Neural cell (in vitro differentiated cells): ENCODE measurements at regions not wholly inside any gene's neighbourhood (a gene's known extent, or its start where the extent isn't known, plus 50 kb on each side); places are given as distances from the start of the nearest gene placed in this dataset.

ENCODE experiments used
- H2AFZ ChIP-seq: fragments of 200-600, 300-800 bp; sonication (generic), shearing (Covaris generic); 2 replicates; pipeline ENCODE4 v1.6.0; 2014; ENCODE audit warnings: low read depth, mild to moderate bottlenecking, antibody characterized with exemption, low read length, moderate library complexity
- H3F3A ChIP-seq: fragments of 200-600 bp; shearing (Covaris generic); 2 replicates; pipeline ENCODE4 v1.6.1; 2016; ENCODE audit warnings: mild to moderate bottlenecking, moderate library complexity, mixed read lengths, antibody characterized with exemption, low read length; ENCODE audit not compliant: insufficient read depth, poor library complexity, severe bottlenecking
- H3K27ac ChIP-seq: fragments of 200-600, 300-800 bp; sonication (generic), shearing (Covaris generic); 2 replicates; pipeline ENCODE4 v1.5.1; 2014; ENCODE audit warnings: mild to moderate bottlenecking, low read length, moderate library complexity
- H3K27me3 ChIP-seq: fragments of 300-800, 200-600 bp; sonication (generic), shearing (Covaris generic); 2 replicates; pipeline ENCODE4 v1.6.0; 2014; ENCODE audit warnings: mild to moderate bottlenecking, low read depth, low read length, moderate library complexity; ENCODE audit not compliant: insufficient read depth
- H3K36me3 ChIP-seq: fragments of 300-800, 200-600 bp; sonication (generic), shearing (Covaris generic); 2 replicates; pipeline ENCODE4 v1.5.1; 2014; ENCODE audit warnings: mild to moderate bottlenecking, antibody characterized with exemption, low read length, moderate library complexity; ENCODE audit not compliant: insufficient read depth
- H3K4me2 ChIP-seq: fragments of 300-800, 200-600 bp; sonication (generic), shearing (Covaris generic); 2 replicates; pipeline ENCODE4 v1.6.0; 2014; ENCODE audit warnings: mild to moderate bottlenecking, low read length
- H3K4me3 ChIP-seq: fragments of 300-800, 200-600 bp; sonication (generic), shearing (Covaris generic); 2 replicates; pipeline ENCODE4 v1.5.1; 2014; ENCODE audit warnings: mild to moderate bottlenecking, low read length, moderate library complexity
- H3K79me2 ChIP-seq: fragments of 200-600 bp; shearing (Covaris generic); replicated peaks from 2 replicates; pipeline ENCODE4 v1.6.0; 2014; ENCODE audit warnings: mild to moderate bottlenecking, low read length, moderate library complexity; ENCODE audit not compliant: insufficient read depth
- H3K9ac ChIP-seq: fragments of 300-800, 200-600 bp; sonication (generic), shearing (Covaris generic); 2 replicates; pipeline ENCODE4 v1.6.1; 2016; ENCODE audit warnings: mild to moderate bottlenecking, low read length, mixed read lengths
- H3K9me2 ChIP-seq: fragments of 200-600 bp; shearing (Covaris generic); 2 replicates; pipeline ENCODE4 v1.6.1; 2016; ENCODE audit warnings: mild to moderate bottlenecking, low read length, mixed read lengths; ENCODE audit not compliant: insufficient read depth
- H3K9me3 ChIP-seq: fragments of 200-600, 300-800 bp; sonication (generic), shearing (Covaris generic); 2 replicates; pipeline ENCODE4 v1.6.1; 2016; ENCODE audit warnings: mild to moderate bottlenecking, mixed run types, low read length, moderate library complexity, mixed read lengths
- H4K20me1 ChIP-seq: fragments of 200-600 bp; shearing (Covaris generic); 2 replicates; pipeline ENCODE4 v1.6.1; 2016; ENCODE audit warnings: mild to moderate bottlenecking, mixed run types; ENCODE audit not compliant: insufficient read depth
- EP300 ChIP-seq: fragments of 450-650 bp; conservative IDR thresholded peaks from 2 replicates; pipeline ENCODE4 v1.6.1; 2014; ENCODE audit warnings: antibody characterized with exemption, mild to moderate bottlenecking, moderate library complexity; ENCODE audit not compliant: poor library complexity, severe bottlenecking
- EZH2 ChIP-seq: fragments of 200-600, 300-800 bp; shearing (Covaris generic), sonication (generic); IDR thresholded peaks from 2 replicates; pipeline ENCODE4 v1.6.1; 2014; ENCODE audit warnings: antibody characterized with exemption, low read length, borderline replicate concordance, mild to moderate bottlenecking; ENCODE audit not compliant: insufficient read depth, poor library complexity, severe bottlenecking
- MXI1 ChIP-seq: fragments of 450-650 bp; conservative IDR thresholded peaks from 2 replicates; pipeline ENCODE4 v1.6.1; 2014; ENCODE audit warnings: antibody characterized with exemption, mild to moderate bottlenecking; ENCODE audit not compliant: poor library complexity, severe bottlenecking
- POLR2AphosphoS5 ChIP-seq: IDR thresholded peaks from 2 replicates; pipeline ENCODE4 v1.6.1; 2012
- RAD21 ChIP-seq: fragments of 450-650 bp; conservative IDR thresholded peaks from 2 replicates; pipeline ENCODE4 v1.6.1; 2014; ENCODE audit warnings: antibody characterized with exemption, mild to moderate bottlenecking, moderate library complexity
- SMC3 ChIP-seq: fragments of 450-650 bp; conservative IDR thresholded peaks from 2 replicates; pipeline ENCODE4 v1.6.1; 2014; ENCODE audit warnings: antibody characterized with exemption, mild to moderate bottlenecking, moderate library complexity; ENCODE audit not compliant: poor library complexity
- TAF1 ChIP-seq: IDR thresholded peaks from 2 replicates; pipeline ENCODE4 v1.6.1; 2012; ENCODE audit warnings: low read depth
- TF ChIP-seq, protein P1 (sequence below): fragments of 450-650 bp; IDR thresholded peaks from 2 replicates; pipeline ENCODE4 v1.5.1; 2014; ENCODE audit warnings: antibody characterized with exemption, mild to moderate bottlenecking, moderate library complexity; ENCODE audit not compliant: poor library complexity, severe bottlenecking
- TF ChIP-seq, protein P2 (sequence below): IDR thresholded peaks from 2 replicates; pipeline ENCODE4 v1.6.1; 2012; ENCODE audit warnings: borderline replicate concordance

DNA sequence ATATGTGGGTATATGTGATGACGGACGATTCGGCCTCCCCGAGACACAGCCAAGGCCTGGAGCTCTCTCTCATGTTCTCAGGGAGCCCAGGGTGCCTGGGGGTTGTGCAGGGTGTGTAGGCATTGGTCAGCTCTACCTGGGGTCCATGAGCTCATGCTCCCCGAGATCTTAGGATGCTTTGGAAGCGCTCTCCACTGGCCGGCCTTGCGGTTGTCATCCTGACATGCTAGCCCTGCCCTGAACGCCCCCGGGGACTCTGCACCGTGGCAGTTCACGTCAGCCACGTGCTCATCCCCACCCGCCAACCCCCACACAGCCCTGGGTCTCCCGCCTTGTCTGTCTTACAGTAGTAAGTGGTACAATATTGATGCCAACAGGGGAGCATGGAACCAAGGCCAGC is 67.8 kb downstream of the RTP5 start:
- no peak overlapping the region for H3K4me2 ChIP-seq
- no peak overlapping the region for H3K4me3 ChIP-seq
- H3K9me2 ChIP-seq = no peaks in the 10 kb centered on the region
- no peak for TF ChIP-seq MXI1
- no peak for TF ChIP-seq RAD21
- no peak for TF ChIP-seq EP300
- TF ChIP-seq, protein P1, sequence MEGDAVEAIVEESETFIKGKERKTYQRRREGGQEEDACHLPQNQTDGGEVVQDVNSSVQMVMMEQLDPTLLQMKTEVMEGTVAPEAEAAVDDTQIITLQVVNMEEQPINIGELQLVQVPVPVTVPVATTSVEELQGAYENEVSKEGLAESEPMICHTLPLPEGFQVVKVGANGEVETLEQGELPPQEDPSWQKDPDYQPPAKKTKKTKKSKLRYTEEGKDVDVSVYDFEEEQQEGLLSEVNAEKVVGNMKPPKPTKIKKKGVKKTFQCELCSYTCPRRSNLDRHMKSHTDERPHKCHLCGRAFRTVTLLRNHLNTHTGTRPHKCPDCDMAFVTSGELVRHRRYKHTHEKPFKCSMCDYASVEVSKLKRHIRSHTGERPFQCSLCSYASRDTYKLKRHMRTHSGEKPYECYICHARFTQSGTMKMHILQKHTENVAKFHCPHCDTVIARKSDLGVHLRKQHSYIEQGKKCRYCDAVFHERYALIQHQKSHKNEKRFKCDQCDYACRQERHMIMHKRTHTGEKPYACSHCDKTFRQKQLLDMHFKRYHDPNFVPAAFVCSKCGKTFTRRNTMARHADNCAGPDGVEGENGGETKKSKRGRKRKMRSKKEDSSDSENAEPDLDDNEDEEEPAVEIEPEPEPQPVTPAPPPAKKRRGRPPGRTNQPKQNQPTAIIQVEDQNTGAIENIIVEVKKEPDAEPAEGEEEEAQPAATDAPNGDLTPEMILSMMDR = no peak
- no peak for TF ChIP-seq POLR2AphosphoS5
- no peak for TF ChIP-seq SMC3
- TF ChIP-seq EZH2 = no peak
- TF ChIP-seq TAF1 = no peak
- H2AFZ ChIP-seq = no peak overlapping the region
- no peaks in the 10 kb centered on the region for H3K9me3 ChIP-seq
- H4K20me1 ChIP-seq = no peaks in the 10 kb centered on the region
- no peaks in the 10 kb centered on the region for H3K36me3 ChIP-seq
- H3K27ac ChIP-seq = no peak overlapping the region
- no peaks in the 10 kb centered on the region for H3K27me3 ChIP-seq
- no peak overlapping the region for H3K9ac ChIP-seq
- H3K79me2 ChIP-seq = no peaks in the 10 kb centered on the region
- H3F3A ChIP-seq = no peaks in the 10 kb centered on the region

DNA sequence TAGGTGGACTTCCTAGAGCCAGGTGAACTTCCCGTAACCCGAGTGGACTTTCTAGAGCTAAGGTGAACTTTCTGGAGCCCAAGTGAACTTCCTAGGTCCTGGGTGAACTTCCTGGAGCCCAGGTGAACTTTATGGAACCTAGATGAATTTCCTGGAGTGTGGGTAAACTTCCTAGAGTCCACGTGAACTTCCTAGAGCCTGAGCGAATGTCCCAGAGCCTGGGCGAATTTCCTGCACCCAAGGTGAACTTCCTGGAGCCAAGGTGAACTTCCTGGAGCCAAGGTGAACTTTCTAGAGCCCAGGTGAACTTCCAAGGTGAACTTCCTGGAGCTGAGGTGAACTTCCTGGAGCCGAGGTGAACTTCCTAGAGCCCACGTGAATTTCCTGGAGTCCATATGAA is 70.0 kb downstream of the RTP5 start:
- H4K20me1 ChIP-seq = no peaks in the 10 kb centered on the region
- H3K79me2 ChIP-seq = no peaks in the 10 kb centered on the region
- H2AFZ ChIP-seq = no peak overlapping the region
- H3K4me2 ChIP-seq = no peak overlapping the region
- H3K27ac ChIP-seq = no peak overlapping the region
- H3K36me3 ChIP-seq = no peaks in the 10 kb centered on the region
- no peaks in the 10 kb centered on the region for H3K9me3 ChIP-seq
- no peak overlapping the region for H3K4me3 ChIP-seq
- H3K27me3 ChIP-seq = no peaks in the 10 kb centered on the region
- H3K9me2 ChIP-seq = no peaks in the 10 kb centered on the region
- TF ChIP-seq EZH2 = no peak
- TF ChIP-seq, protein P1 = no peak
- TF ChIP-seq TAF1 = no peak
- TF ChIP-seq EP300 = no peak
- TF ChIP-seq RAD21 = no peak
- TF ChIP-seq, protein P2, sequence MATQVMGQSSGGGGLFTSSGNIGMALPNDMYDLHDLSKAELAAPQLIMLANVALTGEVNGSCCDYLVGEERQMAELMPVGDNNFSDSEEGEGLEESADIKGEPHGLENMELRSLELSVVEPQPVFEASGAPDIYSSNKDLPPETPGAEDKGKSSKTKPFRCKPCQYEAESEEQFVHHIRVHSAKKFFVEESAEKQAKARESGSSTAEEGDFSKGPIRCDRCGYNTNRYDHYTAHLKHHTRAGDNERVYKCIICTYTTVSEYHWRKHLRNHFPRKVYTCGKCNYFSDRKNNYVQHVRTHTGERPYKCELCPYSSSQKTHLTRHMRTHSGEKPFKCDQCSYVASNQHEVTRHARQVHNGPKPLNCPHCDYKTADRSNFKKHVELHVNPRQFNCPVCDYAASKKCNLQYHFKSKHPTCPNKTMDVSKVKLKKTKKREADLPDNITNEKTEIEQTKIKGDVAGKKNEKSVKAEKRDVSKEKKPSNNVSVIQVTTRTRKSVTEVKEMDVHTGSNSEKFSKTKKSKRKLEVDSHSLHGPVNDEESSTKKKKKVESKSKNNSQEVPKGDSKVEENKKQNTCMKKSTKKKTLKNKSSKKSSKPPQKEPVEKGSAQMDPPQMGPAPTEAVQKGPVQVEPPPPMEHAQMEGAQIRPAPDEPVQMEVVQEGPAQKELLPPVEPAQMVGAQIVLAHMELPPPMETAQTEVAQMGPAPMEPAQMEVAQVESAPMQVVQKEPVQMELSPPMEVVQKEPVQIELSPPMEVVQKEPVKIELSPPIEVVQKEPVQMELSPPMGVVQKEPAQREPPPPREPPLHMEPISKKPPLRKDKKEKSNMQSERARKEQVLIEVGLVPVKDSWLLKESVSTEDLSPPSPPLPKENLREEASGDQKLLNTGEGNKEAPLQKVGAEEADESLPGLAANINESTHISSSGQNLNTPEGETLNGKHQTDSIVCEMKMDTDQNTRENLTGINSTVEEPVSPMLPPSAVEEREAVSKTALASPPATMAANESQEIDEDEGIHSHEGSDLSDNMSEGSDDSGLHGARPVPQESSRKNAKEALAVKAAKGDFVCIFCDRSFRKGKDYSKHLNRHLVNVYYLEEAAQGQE = no peak
- no peaks in the 10 kb centered on the region for H3F3A ChIP-seq
- H3K9ac ChIP-seq = no peak overlapping the region
